ENCODE measurements at regions not wholly inside any gene's neighbourhood (a gene's known extent, or its start where the extent isn't known, plus 50 kb on each side); places are given as distances from the start of the nearest gene placed in this dataset.

DNA sequence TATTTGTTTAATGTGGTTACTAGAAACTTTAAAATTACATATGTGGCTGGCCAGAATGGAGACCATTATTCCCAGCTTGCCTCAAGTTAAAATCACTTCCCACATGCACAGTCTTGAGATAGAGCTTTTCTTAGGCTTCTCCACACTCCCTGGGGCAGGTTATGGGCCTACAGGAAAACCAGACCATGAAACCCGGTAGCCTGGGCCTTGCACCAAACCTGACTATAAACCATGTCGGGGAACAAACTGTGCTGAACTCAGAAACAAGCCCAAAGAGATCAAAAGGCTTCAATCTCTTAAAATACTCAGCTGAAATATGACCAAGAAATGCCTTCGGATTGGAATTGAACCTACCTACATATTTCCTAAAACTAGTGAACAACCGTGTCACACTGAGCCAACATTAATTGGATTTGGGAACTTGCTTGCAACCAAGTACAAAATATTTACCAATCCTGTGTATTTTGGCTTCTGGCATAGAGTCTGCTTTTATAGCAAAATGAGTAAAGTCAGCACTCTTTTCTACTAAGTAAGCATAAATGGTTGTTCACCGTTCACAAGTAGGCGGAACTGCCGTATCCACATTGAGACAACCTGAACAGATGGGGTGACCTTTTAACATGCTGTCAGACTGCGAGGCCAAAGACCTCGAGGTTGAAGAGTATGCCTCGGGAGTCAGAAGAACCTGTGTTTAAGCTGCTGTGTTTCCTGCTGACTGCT lies 199.5 kb downstream of the FAM76B start:
- TF ChIP-seq, protein P1, sequence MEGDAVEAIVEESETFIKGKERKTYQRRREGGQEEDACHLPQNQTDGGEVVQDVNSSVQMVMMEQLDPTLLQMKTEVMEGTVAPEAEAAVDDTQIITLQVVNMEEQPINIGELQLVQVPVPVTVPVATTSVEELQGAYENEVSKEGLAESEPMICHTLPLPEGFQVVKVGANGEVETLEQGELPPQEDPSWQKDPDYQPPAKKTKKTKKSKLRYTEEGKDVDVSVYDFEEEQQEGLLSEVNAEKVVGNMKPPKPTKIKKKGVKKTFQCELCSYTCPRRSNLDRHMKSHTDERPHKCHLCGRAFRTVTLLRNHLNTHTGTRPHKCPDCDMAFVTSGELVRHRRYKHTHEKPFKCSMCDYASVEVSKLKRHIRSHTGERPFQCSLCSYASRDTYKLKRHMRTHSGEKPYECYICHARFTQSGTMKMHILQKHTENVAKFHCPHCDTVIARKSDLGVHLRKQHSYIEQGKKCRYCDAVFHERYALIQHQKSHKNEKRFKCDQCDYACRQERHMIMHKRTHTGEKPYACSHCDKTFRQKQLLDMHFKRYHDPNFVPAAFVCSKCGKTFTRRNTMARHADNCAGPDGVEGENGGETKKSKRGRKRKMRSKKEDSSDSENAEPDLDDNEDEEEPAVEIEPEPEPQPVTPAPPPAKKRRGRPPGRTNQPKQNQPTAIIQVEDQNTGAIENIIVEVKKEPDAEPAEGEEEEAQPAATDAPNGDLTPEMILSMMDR (IDR thresholded peaks at IDR 0.05): no peak
- TF ChIP-seq POLR2A (IDR thresholded peaks at IDR 0.05): no peak
- TF ChIP-seq POLR2AphosphoS5 (IDR thresholded peaks at IDR 0.05; ENCODE audit: insufficient read depth in 1 of 2, low read depth in 1 of 2): no peak
